Esophagus muscularis mucosa (tissue), 4 donors: ENCODE measurements at regions not wholly inside any gene's neighbourhood (a gene's known extent, or its start where the extent isn't known, plus 50 kb on each side); places are given as distances from the start of the nearest gene placed in this dataset.
"Not testable (repeated sequence)": the region's sequence is repeated elsewhere in the genome, so short reads cannot be mapped to it uniquely, and the experiment has no call there.

Experiments used
- DNase-seq: peaks from one replicate; pipeline ENCODE4 v3.0.0-alpha.2; 2017; ENCODE audit errors: extremely low spot score
- H3K27ac ChIP-seq, 4 donors: fragments of 200-600 bp; sonication (generic); replicated peaks in 1 of 4; 1 replicate in 3 of 4; 2 replicates in 1 of 4; pipeline ENCODE4 v1.5.1; 2016 to 2019; ENCODE audit warnings: mild to moderate bottlenecking in 1 of 4
- H3K27me3 ChIP-seq, 4 donors: fragments of 200-600 bp; sonication (generic); one replicate each; pipeline versions ENCODE4 v1.5.1 to v1.6.0; 2016 to 2019
- H3K36me3 ChIP-seq, 4 donors: fragments of 200-600 bp; sonication (generic); one replicate each; pipeline ENCODE4 v1.5.1; 2016 to 2019
- H3K4me1 ChIP-seq, 4 donors: fragments of 200-600 bp; sonication (generic); one replicate each; pipeline ENCODE4 v1.5.1; 2016 to 2019
- H3K4me3 ChIP-seq, 4 donors: fragments of 200-600 bp; sonication (generic); 1 replicate in 2 of 4; 2 replicates in 2 of 4; pipeline ENCODE4 v1.5.1; 2016 to 2019; ENCODE audit warnings: mild to moderate bottlenecking in 4 of 4, moderate library complexity in 1 of 4
- H3K9me3 ChIP-seq, 4 donors: fragments of 200-600 bp; sonication (generic); 1 replicate in 3 of 4; 2 replicates in 1 of 4; pipeline ENCODE4 v1.5.1; 2016 to 2019
- EP300 ChIP-seq: sonication (generic); formaldehyde crosslinking; IDR thresholded peaks from one replicate; pipeline ENCODE4 v1.6.1; 2017; ENCODE audit warnings: antibody characterized with exemption
- POLR2A ChIP-seq: fragments of 450-650 bp; IDR thresholded peaks from one replicate; pipeline ENCODE4 v1.6.1; 2017; ENCODE audit warnings: antibody characterized with exemption, moderate library complexity, mild to moderate bottlenecking, low read depth
- POLR2AphosphoS5 ChIP-seq, 2 donors: sonication (generic); formaldehyde crosslinking; IDR thresholded peaks; one replicate each; pipeline ENCODE4 v1.6.1; 2017; ENCODE audit warnings: antibody characterized with exemption in 2 of 2
- whole genome bisulfite sequencing: methylation state at CpG from one replicate; pipeline ENCODE4 v1.1.5; 2018; 5-methylcytosine and 5-hydroxymethylcytosine counted together
- intact Hi-C: fragments of 100-400 bp; cut with DNase I; formaldehyde crosslinking; loops from one replicate; pipeline ENCODE4 v1.15.1; 2023
- TF ChIP-seq, protein P1 (sequence below), 3 experiments: fragments of 200-600 bp in 2 of 3; fragments of 450-650 bp in 1 of 3; sonication (generic) in 2 of 3; IDR thresholded peaks; one replicate each; pipeline ENCODE4 v1.5.1; 2017 to 2019; ENCODE audit warnings: antibody characterized with exemption in 3 of 3, mild to moderate bottlenecking in 2 of 3, moderate library complexity in 1 of 3

DNA sequence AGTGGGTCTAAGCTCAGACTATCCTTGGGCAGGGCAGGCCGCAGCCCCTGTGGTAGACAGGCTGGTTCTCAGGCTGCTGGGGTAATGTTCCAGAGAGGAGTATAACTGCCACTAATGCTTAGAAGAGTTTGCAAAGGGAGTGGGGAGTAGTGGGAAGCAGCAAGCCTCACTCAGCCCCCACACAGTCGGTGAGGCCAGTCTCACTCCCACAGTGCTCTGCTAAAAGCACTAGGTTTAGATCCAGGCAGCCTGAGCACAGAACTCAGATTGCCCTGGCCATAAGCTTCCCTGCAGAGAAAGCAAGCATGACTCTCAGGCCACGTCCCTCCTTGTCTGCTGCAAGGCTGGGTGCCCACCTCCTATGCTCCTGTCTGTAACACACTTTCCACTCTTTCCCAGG is 69.4 kb upstream of the HCN1 start:
- H3K36me3 ChIP-seq: no peaks in the 10 kb centered on the region

DNA sequence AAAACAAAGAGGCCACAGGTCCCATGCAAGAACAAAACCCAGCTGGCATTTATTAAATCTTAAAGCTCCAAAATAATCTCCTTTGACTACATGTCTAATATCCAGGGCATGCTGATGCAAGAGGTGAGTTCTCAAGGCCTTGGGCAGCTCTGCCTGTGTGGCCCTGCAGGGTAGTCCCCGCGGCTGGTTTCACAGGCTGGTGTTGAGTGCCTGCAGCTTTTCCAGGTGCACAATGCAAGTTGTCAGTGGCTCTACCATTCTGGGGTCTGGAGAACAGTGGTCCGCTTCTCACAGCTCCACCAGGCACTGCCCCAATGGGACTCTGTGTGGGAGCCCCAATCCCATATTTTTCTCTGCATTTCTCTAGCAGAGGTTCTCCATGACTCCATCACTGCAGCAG is 54.4 kb upstream of the HCN1 start:
- Histone ChIP-seq H3K27ac (no peak overlapping the region), H3K36me3 (no peaks in the 10 kb centered on the region), H3K27me3 (no peaks in the 10 kb centered on the region), H3K4me1 (no peaks in the 10 kb centered on the region), H3K4me3 (no peak overlapping the region), H3K9me3 (peaks cover 0 to 9% (median 4%) of the 10 kb centered on the region in 4 donors)
- peak; percentile 86 for DNase-seq
- 83% methylated on average over 2 of the region's 3 CpGs for WGBS
- intact Hi-C loops: no loop called here
- TF ChIP-seq, protein P1, sequence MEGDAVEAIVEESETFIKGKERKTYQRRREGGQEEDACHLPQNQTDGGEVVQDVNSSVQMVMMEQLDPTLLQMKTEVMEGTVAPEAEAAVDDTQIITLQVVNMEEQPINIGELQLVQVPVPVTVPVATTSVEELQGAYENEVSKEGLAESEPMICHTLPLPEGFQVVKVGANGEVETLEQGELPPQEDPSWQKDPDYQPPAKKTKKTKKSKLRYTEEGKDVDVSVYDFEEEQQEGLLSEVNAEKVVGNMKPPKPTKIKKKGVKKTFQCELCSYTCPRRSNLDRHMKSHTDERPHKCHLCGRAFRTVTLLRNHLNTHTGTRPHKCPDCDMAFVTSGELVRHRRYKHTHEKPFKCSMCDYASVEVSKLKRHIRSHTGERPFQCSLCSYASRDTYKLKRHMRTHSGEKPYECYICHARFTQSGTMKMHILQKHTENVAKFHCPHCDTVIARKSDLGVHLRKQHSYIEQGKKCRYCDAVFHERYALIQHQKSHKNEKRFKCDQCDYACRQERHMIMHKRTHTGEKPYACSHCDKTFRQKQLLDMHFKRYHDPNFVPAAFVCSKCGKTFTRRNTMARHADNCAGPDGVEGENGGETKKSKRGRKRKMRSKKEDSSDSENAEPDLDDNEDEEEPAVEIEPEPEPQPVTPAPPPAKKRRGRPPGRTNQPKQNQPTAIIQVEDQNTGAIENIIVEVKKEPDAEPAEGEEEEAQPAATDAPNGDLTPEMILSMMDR (IDR thresholded peaks at IDR 0.05): no peak
- TF ChIP-seq EP300 (no peak), POLR2A (no peak), POLR2AphosphoS5 (IDR thresholded peaks at IDR 0.05) (no peak)

More for the DNA sequence above, 69.4 kb upstream of the HCN1 start:
- no peaks in the 10 kb centered on the region for H3K27me3 ChIP-seq
- intact Hi-C loops: no loop called here
- no peak overlapping the region for H3K4me3 ChIP-seq
- WGBS: 66% methylated on average over 3 of the region's 3 CpGs
- no peaks in the 10 kb centered on the region for H3K9me3 ChIP-seq
- no peak for DNase-seq
- no peak for TF ChIP-seq POLR2AphosphoS5 (IDR thresholded peaks at IDR 0.05)
- TF ChIP-seq POLR2A: no peak
- TF ChIP-seq, protein P1 (IDR thresholded peaks at IDR 0.05): no peak
- TF ChIP-seq EP300: no peak
- no peak overlapping the region for H3K27ac ChIP-seq
- no peaks in the 10 kb centered on the region for H3K4me1 ChIP-seq

DNA sequence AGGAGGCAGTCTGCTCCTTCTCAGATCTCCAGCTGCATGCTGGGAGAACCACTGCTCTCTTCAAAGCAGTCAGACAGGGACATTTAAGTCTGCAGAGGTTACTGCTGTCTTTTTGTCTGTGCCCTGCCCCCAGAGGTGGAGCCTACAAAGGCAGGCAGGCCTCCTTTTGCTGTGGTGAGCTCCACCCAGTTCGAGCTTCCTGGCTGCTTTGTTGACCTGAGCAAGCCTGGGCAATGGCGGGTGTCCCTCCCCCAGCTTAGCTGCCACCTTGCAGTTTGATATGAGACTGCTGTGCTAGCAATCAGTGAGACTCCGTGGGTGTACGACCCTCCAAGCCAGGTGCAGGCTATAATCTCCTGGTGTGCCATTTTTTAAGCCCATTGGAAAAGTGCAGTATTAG is 52.3 kb upstream of the HCN1 start:
- intact Hi-C loops, H3K27ac ChIP-seq, DNase-seq, H3K9me3 ChIP-seq, H3K4me3 ChIP-seq, H3K36me3 ChIP-seq, H3K27me3 ChIP-seq, H3K4me1 ChIP-seq: not testable (repeated sequence)
- WGBS: 84% methylated on average over 4 of the region's 4 CpGs
